ENCODE measurements at regions not wholly inside any gene's neighbourhood (a gene's known extent, or its start where the extent isn't known, plus 50 kb on each side); places are given as distances from the start of the nearest gene placed in this dataset.
"Not testable (repeated sequence)": the region's sequence is repeated elsewhere in the genome, so short reads cannot be mapped to it uniquely, and the experiment has no call there.

DNA sequence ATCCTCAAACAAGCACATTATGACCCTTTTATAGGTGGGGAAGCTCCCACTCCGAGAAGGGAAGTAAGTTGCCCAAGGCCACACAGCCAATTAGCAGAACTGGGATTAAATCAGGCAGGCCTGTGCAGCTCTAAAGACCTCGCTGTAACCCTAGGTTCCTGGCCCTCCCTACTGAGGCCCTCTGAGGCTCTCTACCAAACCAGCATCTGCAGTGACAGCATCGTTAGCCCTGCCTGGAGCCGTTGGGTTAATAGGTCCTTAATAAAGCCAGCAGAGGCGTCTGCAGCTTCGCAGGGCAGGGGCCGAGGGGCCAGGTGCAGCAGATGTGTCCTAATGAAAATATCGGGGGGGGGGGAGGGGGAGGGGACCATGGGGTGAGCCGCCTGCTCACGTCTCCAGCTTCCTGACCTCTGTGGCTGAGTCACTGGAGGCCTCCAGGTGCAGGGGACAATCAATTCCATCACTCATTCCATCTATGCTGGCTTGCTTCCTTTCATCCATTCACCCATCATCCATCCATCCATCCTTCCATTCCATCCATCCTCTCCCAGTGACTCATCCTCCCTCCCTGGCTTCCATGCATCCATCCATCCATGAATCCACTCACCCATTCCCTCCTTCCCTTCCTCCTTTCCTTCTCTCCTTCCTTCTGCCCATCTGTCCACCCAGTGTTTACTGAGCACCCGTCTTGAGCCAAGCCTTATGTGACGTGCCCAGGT, 203.9 kb downstream of the C9orf50 start:
- no peak for DNase-seq (ENCODE audit: extremely low read depth in 1 of 2, low read depth in 1 of 2)

DNA sequence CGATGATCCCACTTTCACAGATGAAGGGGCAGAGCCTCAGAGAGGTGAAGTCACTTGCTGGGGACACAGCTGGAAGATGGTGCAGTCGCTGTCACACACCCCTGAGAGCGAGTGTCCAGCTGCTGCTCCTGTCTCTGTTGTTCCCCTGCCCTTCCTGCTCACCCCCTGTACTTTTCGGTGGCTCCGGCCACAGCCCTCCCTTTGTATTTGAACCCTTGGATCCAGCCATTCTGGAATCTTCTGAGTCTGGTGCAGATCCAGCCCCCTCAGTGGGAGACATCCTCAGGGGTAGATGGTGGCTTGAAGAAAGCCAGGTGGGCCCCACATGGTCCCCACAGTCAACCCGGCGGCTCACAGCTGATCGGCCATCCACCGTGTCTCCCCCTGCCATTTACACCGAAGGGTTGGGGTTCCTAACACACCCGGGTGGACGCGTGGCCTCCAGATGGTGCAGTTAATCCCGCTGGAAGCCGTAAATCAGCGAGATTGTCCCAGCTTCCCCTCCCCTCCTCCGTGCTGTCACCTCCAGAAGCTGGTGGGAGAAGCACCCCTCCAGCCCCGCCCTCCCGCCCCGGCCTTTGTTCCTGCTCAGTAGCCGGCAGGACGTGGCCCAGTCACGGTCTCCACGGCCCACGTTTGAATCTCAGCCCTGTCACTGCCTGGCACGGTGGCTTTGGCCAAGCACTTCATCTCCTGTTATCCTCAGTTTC, 204.8 kb downstream of the C9orf50 start:
- DNase-seq (ENCODE audit: extremely low read depth in 1 of 2, low read depth in 1 of 2), result no peak

DNA sequence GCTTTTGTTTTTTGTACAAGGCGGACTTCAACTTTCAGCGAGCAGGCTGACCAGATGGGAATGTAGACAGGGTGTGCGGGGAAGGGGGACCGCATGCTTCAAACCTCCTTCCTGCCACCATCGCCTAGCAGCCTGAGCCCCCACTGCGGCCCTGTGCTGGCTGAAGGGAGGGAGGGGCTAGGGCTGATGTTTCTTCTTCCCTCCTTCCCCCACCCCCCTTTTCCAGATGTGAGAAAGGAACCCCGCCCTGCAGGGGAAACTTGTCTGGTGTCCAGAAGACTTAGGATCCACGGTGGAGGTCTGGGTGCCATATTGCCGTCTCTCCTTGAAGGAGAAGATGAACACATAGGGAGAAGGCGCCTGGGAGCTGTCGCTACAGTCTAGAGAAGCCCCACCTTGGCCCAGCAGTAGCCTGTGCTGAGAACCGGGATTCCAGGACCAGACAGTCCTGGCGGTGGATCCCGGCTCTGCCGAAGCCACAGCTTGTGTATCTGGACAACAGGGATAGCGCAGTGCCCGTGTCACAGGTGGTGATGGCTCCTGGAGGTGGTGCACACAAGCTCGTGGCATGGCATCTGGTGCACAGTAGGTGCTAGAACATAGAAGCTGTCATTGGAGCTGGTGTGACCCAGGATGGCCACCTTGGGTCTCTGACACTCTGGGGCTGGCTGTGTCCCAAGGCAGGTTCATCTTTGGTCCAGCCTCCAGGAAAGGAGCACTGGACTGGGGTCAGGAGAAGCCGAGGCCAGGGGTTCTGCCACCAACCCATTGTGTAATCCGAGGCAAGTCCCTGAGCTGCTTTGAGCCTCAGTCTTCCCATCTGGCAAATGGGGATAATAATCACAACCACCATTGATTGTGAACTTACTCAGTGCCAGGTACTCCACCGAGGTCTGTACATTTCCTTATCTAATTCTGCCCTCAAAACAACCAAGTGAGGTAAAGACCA, 205.6 kb downstream of the C9orf50 start:
- DNase-seq (ENCODE audit: extremely low read depth in 1 of 2, low read depth in 1 of 2), result no peak

DNA sequence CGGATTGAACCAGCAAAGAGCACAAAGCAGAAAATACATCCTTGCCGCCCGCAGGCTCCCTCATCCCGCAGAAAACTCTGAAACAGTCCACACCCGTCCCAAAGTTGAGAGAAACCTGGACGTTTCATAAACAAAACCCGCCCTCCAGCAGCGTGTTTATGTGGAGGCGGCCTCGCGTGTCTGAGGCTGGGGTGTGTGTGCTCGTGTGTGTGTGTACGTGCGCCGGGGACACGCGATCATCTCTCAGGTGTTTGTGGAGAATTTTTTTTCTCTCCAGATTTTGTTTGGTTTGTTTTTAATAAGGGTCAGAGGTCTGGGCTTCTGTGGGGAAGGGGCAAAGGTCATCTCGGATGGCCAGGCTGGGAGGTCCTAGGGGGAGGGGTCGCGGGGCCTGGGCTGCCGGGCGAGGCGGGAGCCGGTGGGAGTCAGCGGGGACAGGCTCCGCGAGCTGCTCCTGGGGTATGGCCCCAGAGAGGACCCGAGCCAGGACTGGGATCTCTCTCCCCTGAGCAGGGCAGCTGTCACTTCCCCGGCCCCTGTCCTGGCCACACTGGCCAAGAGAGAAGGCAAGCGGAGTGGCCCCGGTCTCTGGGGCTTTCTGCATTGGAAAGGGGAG, 206.4 kb downstream of the C9orf50 start:
- DNase-seq (ENCODE audit: extremely low read depth in 1 of 2, low read depth in 1 of 2), result peak in 1 of 2 donors; percentile 7

DNA sequence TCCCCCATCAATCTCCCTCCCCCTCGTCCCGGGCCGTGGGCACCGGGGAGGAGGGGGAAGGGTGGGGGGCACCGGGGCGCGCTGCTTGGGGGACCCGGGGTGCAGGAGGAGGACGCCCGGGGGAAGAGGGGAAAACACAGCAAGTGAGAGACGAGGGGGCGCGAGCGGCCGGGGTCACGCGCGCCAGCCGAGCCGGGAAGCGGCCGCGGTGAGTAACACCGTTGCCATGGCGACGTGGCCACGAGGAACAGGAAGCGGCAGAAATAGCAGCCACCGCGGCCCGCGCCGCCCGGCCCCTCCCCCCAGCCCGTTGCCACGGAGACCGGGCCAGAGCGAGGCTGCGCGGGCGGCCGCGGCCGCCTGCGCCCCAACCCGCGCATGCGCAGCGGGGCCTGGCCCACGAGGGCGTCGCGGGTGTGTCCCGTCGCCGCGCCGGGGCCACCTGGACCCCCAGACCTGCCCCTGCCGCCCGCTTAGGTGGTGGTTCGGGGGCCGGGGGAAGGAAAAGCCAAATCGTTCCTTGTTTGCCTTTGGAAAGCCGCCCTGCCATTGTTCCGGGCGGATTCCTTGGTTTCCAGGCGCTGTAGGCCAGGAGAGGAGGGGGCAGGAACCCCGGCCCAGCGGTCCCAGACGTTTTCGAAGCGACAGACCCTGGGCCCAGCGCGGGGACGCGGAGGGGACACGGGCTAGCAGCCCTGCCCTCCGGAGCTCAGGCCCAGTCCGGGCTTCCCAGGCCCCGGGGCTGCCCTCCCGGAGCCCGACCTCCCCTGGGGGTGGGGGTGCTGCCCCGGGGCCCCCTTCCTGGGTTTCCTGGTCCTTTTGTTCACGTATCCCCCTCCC, 207.1 kb downstream of the C9orf50 start:
- DNase-seq (ENCODE audit: extremely low read depth in 1 of 2, low read depth in 1 of 2), result peak; percentile 98 to 100

DNA sequence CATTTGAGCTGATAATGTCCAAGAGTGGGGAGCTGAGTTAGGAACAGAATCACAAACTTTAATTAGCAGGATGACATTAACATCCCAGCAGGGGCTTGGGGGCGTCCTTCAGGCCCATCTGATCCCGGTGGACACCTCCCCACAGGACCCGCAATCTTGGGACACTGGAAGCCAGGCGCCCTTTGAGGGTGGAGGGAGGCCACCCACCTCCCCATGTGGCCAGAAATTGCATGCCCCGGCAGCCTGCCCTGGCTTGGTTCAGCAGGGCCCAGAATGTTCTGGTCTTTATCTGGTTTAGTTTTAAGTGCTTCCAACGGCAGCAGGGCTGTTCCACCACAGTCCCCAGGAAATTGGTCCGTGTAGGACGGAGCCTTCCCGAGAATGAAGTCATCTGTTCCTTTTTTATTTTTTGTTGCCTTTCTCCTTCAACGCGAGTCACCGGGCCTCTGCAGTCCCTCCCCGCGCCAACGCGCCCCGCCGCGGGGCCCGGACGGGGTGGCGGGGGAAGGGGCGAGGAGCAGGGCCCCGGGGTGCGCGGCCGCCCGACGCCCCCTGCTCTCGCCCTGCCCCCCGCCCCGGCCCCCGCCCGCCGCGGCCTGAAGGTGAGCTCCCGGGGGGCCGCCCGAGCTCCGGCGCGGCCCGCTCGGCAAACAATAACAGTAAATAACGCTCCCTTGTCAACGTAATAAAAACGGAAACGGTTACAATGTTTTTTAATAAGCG, 207.9 kb downstream of the C9orf50 start:
- peak in 1 of 2 donors; percentile 25 for DNase-seq (ENCODE audit: extremely low read depth in 1 of 2, low read depth in 1 of 2)

DNA sequence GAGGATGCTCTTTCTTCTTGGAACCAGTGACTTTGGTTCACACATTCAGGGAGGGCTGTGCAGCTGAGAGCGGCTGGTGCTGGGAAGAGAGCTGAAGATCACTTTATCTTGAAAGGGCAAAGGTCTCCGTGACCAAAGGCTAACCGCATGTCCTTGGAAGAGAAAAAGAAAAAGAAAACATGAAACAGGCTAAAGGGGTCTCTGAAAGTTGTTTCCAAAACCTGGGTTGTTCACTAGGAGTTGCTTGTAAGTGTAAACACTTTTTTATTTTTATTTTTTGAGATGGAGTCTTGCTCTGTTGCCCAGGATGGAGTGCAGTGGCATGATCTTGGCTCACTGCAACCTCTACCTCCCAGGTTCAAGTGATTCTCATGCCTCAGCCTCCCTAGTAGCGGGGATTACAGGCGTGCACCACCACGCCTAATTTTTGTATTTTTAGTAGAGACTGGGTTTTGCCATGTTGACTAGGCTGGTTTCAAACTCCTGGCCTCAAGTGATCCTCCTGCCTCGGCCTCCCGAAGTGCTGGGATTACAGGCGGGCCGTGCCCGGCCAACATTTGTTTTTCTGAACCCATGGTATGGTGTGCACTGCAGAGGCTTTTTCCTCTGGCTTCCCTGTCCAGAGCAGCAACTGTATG, 208.6 kb downstream of the C9orf50 start:
- DNase-seq (ENCODE audit: extremely low read depth in 1 of 2, low read depth in 1 of 2), result not testable (repeated sequence)

DNA sequence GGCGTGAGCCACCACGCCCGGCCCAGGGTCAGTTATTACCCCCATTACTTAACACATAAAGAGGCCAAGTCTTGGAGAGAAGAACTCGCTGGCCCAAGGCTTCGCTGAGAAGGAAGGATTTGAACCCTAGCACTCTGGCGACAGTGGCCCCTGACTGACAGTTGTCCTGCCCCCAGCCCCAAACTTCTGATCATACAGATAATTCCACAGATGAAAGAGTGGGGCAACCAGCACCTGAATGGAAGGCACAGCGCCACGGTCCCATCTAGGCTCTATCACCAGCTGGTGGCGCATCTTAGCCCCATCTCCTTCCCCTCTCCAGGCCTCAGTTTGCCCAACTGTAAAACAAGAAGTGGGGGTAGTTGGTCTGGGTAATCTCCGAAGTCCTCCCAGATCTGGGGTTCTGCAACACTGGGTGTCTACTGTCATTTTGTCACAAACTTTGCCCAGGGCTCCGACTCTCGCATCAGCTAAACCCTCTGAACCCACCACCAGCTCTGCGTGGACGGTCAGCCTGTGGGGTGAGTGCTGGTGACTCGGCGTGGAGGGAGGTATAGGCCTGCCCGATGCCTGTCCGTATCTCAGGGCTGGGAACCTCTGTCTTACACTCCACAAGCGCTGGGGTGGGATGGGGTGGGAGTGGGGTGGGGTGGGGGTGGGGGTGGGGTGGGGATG, 209.3 kb downstream of the C9orf50 start:
- DNase-seq (ENCODE audit: extremely low read depth in 1 of 2, low read depth in 1 of 2), result no peak

DNA sequence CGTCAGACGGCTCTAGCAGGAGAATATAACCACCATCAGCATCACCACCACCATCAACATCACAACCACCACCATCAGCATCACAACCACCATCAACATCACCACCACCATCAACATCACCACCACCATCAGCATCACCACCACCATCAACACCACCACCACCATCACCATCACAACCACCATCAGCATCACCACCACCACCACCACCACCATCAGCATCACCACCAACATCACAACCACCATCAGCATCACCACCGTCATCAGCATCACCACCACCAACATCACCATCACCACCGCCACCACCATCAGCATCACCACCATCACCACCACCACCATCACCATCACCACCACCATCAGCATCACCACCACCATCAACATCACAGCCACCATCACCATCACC, 210.7 kb downstream of the C9orf50 start:
- no peak for DNase-seq (ENCODE audit: extremely low read depth in 1 of 2, low read depth in 1 of 2)

DNA sequence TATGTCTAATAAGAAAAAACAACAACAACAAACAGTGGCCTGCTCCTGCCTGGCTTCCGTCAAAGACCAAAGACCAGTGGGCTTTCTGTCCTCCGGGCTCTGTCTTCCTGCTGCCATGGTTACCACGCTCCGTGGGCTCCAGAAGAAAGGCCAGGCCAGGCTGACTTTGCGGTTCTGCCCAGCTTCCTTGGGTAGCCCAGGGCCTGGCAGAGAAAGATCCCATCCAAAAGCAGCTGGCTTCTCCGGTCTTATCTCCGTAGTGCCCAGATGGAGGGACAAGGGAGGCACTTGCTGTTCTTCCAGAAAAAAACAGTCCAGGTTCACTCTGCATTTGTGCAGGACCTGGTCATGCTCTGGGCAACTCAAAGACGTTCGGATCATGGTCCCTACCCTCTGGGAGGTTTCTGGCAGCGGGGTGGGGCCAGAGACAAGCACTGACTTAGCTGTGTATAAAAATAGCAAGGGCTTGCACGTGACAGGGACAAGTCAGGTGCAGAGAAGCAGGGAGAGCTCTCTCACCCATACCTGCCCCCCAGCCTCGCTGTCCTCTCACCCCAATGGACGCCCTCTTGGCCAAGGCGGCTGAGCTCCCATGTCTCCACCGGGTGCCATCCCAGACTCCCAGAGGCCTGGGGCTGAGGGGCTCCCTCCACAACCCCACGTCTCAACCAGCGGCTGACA, 212.2 kb downstream of the C9orf50 start:
- no peak for DNase-seq (ENCODE audit: extremely low read depth in 1 of 2, low read depth in 1 of 2)

DNA sequence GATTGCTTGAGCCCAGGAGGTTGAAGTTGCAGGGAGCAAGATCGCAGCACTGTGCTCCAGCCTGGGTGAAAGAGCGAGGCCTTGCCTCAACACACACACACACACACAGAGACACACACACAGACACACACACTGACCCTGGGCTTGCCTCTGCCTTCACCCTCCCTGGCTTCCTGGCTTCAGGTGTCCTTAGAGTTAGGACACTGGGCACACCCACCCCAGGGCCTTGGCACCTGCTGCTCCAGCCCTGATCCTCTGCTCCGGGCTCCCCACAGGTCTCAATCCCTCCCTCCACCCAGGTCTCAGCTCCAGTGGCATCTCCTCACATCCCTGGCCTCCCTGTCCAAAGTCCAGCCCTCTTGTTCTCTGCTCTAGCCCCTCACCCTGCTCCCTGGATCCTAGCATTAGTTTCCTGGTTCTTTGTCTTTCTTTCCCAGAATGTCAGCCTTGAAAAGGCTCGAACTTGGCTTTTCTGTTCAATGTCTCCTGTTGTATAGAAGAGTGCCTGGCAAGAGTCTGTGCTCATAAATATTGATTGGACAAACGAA, 212.9 kb downstream of the C9orf50 start:
- DNase-seq (ENCODE audit: extremely low read depth in 1 of 2, low read depth in 1 of 2), result no peak

DNA sequence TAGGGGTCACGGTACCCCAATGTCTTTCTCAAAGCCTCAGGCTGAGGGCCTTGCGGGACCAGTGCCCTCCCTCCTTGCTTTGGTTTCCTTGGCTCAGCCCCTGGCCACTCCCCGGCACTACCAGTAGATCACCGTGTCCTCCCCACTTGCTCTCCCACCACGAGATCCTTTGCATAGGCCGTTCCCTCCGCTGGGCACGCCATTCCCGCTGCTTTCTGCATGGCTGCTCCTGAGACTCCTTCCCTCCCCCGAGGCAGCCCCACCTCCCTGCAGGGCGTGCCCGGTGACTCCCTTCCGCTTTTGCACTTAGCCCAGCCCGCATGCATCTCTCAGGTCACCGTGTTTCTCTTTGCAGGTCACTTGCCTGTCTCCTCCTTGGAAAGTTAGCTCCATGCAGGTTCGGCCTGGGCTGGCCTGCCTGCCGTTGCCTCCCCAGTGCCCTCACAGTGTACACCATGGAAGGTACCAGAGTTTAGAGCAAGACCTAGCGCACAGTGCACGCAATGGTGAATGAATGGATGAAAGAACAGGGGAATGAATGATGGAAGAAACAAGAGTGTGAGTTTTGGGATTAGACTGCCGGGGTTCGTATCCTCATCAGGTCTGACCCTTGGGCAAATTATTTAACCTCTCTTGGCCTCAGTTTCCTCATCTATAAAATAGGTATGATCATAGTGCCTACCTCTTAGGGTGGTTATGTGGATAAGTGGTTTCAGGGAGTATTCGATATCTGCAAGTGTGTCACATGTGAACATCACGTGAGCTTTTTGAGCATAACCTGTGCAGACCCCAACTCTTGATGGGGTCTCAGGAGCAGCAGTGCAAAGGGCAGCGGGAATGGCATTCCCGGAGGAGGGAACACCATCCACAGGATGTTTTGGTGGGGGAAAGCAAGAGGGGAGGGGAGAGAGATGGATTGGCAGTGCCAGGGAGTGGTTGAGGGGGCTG, 214.3 kb downstream of the C9orf50 start:
- DNase-seq (ENCODE audit: extremely low read depth in 1 of 2, low read depth in 1 of 2), result no peak

DNA sequence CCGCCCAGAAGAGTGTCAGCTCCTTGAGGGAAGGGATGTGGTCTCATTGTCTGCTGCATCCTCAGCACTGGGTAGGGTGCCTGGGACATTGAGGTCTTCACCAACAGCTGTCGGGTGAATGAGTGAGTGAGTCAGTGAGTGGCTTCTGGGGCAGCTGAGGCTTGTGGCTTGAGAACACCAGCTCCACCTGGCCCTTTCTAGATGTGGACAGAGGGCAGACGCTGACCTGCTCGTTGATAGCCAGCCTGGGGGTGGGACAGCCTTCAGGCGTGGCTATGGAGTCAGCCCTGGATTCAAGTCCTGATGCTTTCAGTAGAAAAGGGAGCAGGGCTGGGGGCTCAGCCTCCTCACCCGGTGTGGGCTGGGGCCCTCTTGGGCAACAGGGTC, 215.1 kb downstream of the C9orf50 start:
- DNase-seq (ENCODE audit: extremely low read depth in 1 of 2, low read depth in 1 of 2), result no peak

DNA sequence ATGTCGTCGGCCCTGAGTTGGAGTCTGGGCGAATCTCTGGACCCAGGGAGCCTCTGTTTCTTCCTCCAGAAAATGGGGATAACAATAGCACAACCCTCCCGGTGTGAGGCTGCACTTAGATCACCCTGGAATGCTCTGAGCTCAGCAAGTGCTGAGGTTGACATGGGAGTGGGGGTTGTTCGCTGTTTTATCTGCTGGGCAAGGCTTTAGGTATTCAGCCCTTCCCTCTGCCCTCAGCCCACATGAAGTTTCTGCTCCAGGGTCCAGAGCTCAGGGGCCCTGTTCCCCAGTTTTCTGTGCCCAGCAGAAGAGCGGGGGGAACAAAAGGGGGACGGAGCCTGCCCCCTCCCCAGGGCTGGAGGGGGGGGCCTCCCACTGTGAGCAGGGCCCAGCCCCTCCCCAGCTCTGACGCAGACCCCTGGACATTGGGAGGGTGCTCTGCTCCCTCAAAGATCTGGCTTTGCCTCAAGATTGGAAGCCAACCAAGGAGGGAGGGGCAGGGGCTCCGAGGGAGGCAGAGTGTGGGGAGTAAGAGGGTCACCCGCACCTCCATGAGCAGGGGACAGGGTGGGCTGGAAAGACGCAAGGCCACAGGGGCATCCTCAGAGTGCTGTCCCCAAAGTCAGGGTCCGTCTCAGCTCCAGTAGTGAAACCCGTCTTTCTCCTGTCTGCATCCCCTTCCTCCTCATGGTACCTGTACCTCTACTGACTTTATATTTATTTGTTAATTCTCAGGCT, 215.6 kb downstream of the C9orf50 start:
- DNase-seq (ENCODE audit: extremely low read depth in 1 of 2, low read depth in 1 of 2), result no peak

DNA sequence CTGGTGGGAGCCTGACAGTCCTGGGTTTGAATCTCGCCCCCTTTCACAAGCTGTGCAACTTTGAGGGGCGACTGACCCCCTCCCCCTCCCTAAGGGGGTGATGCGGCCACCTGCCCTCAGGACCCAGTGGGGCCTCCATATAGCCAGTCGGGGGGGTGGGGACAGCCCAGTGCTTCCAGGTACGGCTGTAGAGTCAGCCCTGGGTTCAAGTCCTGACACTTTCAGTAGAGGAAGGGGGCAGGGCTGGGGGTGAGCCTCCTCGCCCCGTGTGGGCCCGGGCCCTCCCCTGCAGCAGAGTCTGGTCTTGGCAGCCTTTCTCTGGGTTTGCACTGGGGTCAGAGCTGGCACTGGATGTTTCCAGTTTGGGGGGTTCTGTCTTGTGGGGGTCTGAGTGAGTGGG, 216.3 kb downstream of the C9orf50 start:
- DNase-seq (ENCODE audit: extremely low read depth in 1 of 2, low read depth in 1 of 2), result no peak
